Tongue (tissue), 1 donor: ENCODE measurements at regions not wholly inside any gene's neighbourhood (a gene's known extent, or its start where the extent isn't known, plus 50 kb on each side); places are given as distances from the start of the nearest gene placed in this dataset.
A peak's percentile ranks its signal among the peaks of the same experiment; 100 is the strongest.
"Not testable (repeated sequence)": the region's sequence is repeated elsewhere in the genome, so short reads cannot be mapped to it uniquely, and the experiment has no call there.

Experiments used
- DNase-seq: peaks from one replicate; pipeline ENCODE4 v3.0.0-alpha.2; 2015

- no peak for DNase-seq
Observed at GRCh38 chr10:33498391-33498891, 164.0 kb upstream of the NRP1 start.

GRCh38 chr10:33497338-33497737 lies 162.9 kb upstream of the NRP1 start:
- DNase-seq: no peak

GRCh38 chr10:33496096-33496495 lies 161.6 kb upstream of the NRP1 start:
- DNase-seq: no peak

GRCh38 chr10:33494694-33495265 lies 160.3 kb upstream of the NRP1 start:
- DNase-seq: peak; percentile 12

- DNase-seq: peak; percentile 67
Observed at GRCh38 chr10:33493978-33494377, 159.5 kb upstream of the NRP1 start.

- DNase-seq: no peak
Observed at GRCh38 chr10:33493497-33493896, 159.0 kb upstream of the NRP1 start.

GRCh38 chr10:33492701-33493345 lies 158.4 kb upstream of the NRP1 start:
- DNase-seq: peak; percentile 33

- DNase-seq: peak; percentile 62
Observed at GRCh38 chr10:33489501-33490176, 155.2 kb upstream of the NRP1 start.

GRCh38 chr10:33487014-33487776 lies 152.7 kb upstream of the NRP1 start:
- peak; percentile 66 for DNase-seq

GRCh38 chr10:33485276-33485675 lies 150.8 kb upstream of the NRP1 start:
- no peak for DNase-seq

- peak; percentile 68 for DNase-seq
Observed at GRCh38 chr10:33484787-33485186, 150.3 kb upstream of the NRP1 start.

GRCh38 chr10:33483816-33484190 lies 149.3 kb upstream of the NRP1 start:
- no peak for DNase-seq

- DNase-seq: no peak
Observed at GRCh38 chr10:33483124-33483815, 148.8 kb upstream of the NRP1 start.

- peak; percentile 81 for DNase-seq
Observed at GRCh38 chr10:33482486-33482885, 148.0 kb upstream of the NRP1 start.

- DNase-seq: no peak
Observed at GRCh38 chr10:33481184-33481583, 146.7 kb upstream of the NRP1 start.

- not testable (repeated sequence) for DNase-seq
Observed at GRCh38 chr10:33480417-33480816, 145.9 kb upstream of the NRP1 start.

GRCh38 chr10:33478675-33479125 lies 144.2 kb upstream of the NRP1 start:
- DNase-seq: no peak

- no peak for DNase-seq
Observed at GRCh38 chr10:33478089-33478674, 143.7 kb upstream of the NRP1 start.

GRCh38 chr10:33477291-33478088 lies 143.0 kb upstream of the NRP1 start:
- no peak for DNase-seq

- DNase-seq: no peak
Observed at GRCh38 chr10:33476757-33477273, 142.3 kb upstream of the NRP1 start.

- no peak for DNase-seq
Observed at GRCh38 chr10:33473688-33474087, 139.2 kb upstream of the NRP1 start.
